K562 (cell line): ENCODE measurements at regions not wholly inside any gene's neighbourhood (a gene's known extent, or its start where the extent isn't known, plus 50 kb on each side); places are given as distances from the start of the nearest gene placed in this dataset.

Source experiments
- ATAC-seq: fragments of 200-7000 bp; cut with Tn5 transposase; 3 replicates; pipeline ENCODE4 v1.9.1; 2020; ENCODE audit warnings: moderate library complexity
- BruUV-seq: library from RNA; stranded (reverse); fragments of 400-500 nt; replicated peaks from 2 replicates; lab custom pipeline; 2021; lab: Mats Ljungman, UMichigan
- CTCF ChIA-PET: fragments of 300-600 bp; formaldehyde crosslinking; extraction: SDS; loops from one replicate; lab custom pipeline; 2021; ENCODE audit warnings: low intra/inter-chr PET ratio; lab: Yijun Ruan, JAX
- POLR2A ChIA-PET: fragments of 300-600, 350-650 bp; sonication (Branson Sonifier 250); formaldehyde crosslinking; extraction: SDS; loops from one replicate; lab custom pipeline; 2021; ENCODE audit warnings: antibody characterized with exemption, inconsistent platforms; lab: Yijun Ruan, JAX
- DNase-seq, 4 experiments: peaks; one replicate each; pipeline versions ENCODE4 v3.0.0 to v3.0.0-alpha.2; 2011 to 2018; ENCODE audit warnings: low spot score in 3 of 4, mixed read lengths in 3 of 4; ENCODE audit errors: extremely low read depth in 1 of 4
- FAIRE-seq: peaks from 2 replicates; lab custom pipeline; 2011; peaks lifted over from hg19 to GRCh38; lab: Jason Lieb, UNC
- H2AFZ ChIP-seq: 2 replicates; pipeline ENCODE4 v1.6.0; 2011; ENCODE audit warnings: low read depth, low read length, control low read depth, inconsistent platforms
- H3K27ac ChIP-seq: fragments of 200-600 bp; 3 replicates; pipeline ENCODE4 v1.8.0; 2011; ENCODE audit warnings: low read depth, mild to moderate bottlenecking, control low read depth, inconsistent platforms, low read length, moderate library complexity, mixed read lengths; ENCODE audit errors: extremely low read depth
- H3K27me3 ChIP-seq, 2 experiments: fragments of 300-600 bp in 1 of 2; 2 replicates in 1 of 2; 3 replicates in 1 of 2; pipeline versions ENCODE4 v1.6.0 to v1.8.0; 2011; ENCODE audit warnings: inconsistent platforms in 2 of 2, low read length in 2 of 2, mild to moderate bottlenecking in 1 of 2, mixed read lengths in 1 of 2, moderate library complexity in 1 of 2; ENCODE audit not compliant: control insufficient read depth in 2 of 2, insufficient read depth in 2 of 2
- H3K36me3 ChIP-seq: fragments of 300-600 bp; 3 replicates; pipeline ENCODE4 v1.8.0; 2011; ENCODE audit warnings: mild to moderate bottlenecking, low read length, inconsistent platforms; ENCODE audit not compliant: control insufficient read depth, insufficient read depth
- H3K4me1 ChIP-seq, 2 experiments: fragments of 200-600 bp in 1 of 2; replicated peaks in 1 of 2; 2 replicates in 1 of 2; 3 replicates in 1 of 2; pipeline versions ENCODE4 v1.5.1 to v1.8.0; 2011; ENCODE audit warnings: inconsistent platforms in 2 of 2, low read length in 2 of 2, mild to moderate bottlenecking in 1 of 2, mixed read lengths in 1 of 2, moderate library complexity in 1 of 2; ENCODE audit not compliant: control insufficient read depth in 2 of 2, insufficient read depth in 2 of 2
- H3K4me2 ChIP-seq: 2 replicates; pipeline ENCODE4 v1.6.1; 2011; ENCODE audit warnings: low read length, control low read depth, inconsistent platforms, mixed read lengths; ENCODE audit not compliant: insufficient read depth
- H3K4me3 ChIP-seq: fragments of 200-600 bp; sonication (generic), shearing (Covaris generic); 2 replicates; pipeline ENCODE4 v1.5.1; 2016; ENCODE audit warnings: control low read depth, inconsistent platforms
- H3K79me2 ChIP-seq: fragments of 200-600 bp; 3 replicates; pipeline ENCODE4 v1.8.0; 2011; ENCODE audit warnings: low read length, inconsistent platforms; ENCODE audit not compliant: control insufficient read depth, insufficient read depth
- H3K9ac ChIP-seq, 2 experiments: 2 replicates each; pipeline versions ENCODE4 v1.6.0 to v1.6.1; 2011; ENCODE audit warnings: low read depth in 2 of 2, low read length in 2 of 2, control low read depth in 1 of 2, inconsistent platforms in 1 of 2, mild to moderate bottlenecking in 1 of 2, mixed read lengths in 1 of 2; ENCODE audit not compliant: insufficient read depth in 1 of 2
- H3K9me1 ChIP-seq: one replicate; pipeline ENCODE4 v1.6.0; 2011; ENCODE audit warnings: inconsistent platforms, mild to moderate bottlenecking, low read length, moderate library complexity; ENCODE audit not compliant: control insufficient read depth, insufficient read depth
- H3K9me3 ChIP-seq: replicated peaks from 2 replicates; pipeline ENCODE4 v1.5.1; 2011; ENCODE audit warnings: low read depth, low read length, inconsistent platforms; ENCODE audit not compliant: control insufficient read depth, insufficient read depth
- H4K20me1 ChIP-seq: replicated peaks from 2 replicates; pipeline ENCODE4 v1.6.1; 2011; ENCODE audit warnings: low read length, inconsistent platforms, mixed read lengths; ENCODE audit not compliant: control insufficient read depth, insufficient read depth
- GTF2F1 ChIP-seq: IDR thresholded peaks from 2 replicates; pipeline ENCODE4 v1.6.1; 2011; ENCODE audit warnings: low read depth, low read length, improper control_type of control experiment
- IRF2 ChIP-seq: sonication (generic); formaldehyde crosslinking; IDR thresholded peaks from 2 replicates; pipeline ENCODE4 v1.8.1; 2022; ENCODE audit warnings: mild to moderate bottlenecking, missing genetic modification reagents
- KAT2B ChIP-seq: IDR thresholded peaks from one replicate; pipeline ENCODE4 v1.6.1; 2012; ENCODE audit warnings: low read depth, mild to moderate bottlenecking, control low read depth, inconsistent platforms, low read length, moderate library complexity
- KAT8 ChIP-seq: fragments of 450-650 bp; IDR thresholded peaks from 2 replicates; pipeline ENCODE4 v1.6.1; 2016; ENCODE audit warnings: low read depth, mild to moderate bottlenecking
- KLF1 ChIP-seq: fragments of 450-650 bp; IDR thresholded peaks from 2 replicates; pipeline ENCODE4 v1.6.1; 2016; ENCODE audit warnings: missing genetic modification characterization, missing compliant biosample characterization
- PHB ChIP-seq: fragments of 250-450 bp; sonication (Bioruptor Pico); IDR thresholded peaks from 2 replicates; pipeline ENCODE4 v1.5.0; 2021
- PHF20 ChIP-seq: fragments of 450-650 bp; IDR thresholded peaks from 2 replicates; pipeline ENCODE4 v1.6.1; 2018; ENCODE audit not compliant: partially characterized antibody
- RAD51 ChIP-seq: fragments of 450-650 bp; IDR thresholded peaks from 2 replicates; pipeline ENCODE4 v1.7.1; 2016; ENCODE audit warnings: low read depth, mild to moderate bottlenecking, borderline replicate concordance
- RBM22 ChIP-seq: fragments of 200-400 bp; formaldehyde crosslinking; IDR thresholded peaks from 2 replicates; pipeline ENCODE4 v1.6.1; 2018; ENCODE audit warnings: low read length, low read depth; ENCODE audit not compliant: poor library complexity, severe bottlenecking
- RBM39 ChIP-seq: fragments of 200-400 bp; formaldehyde crosslinking; optimal IDR thresholded peaks from 2 replicates; pipeline ENCODE3; 2018; ENCODE audit warnings: low read depth, low read length
- U2AF2 ChIP-seq: fragments of 200-400 bp; formaldehyde crosslinking; optimal IDR thresholded peaks from 2 replicates; pipeline ENCODE3; 2017; ENCODE audit warnings: low read depth, mild to moderate bottlenecking, low read length
- ZNF12 ChIP-seq: sonication (generic); formaldehyde crosslinking; IDR thresholded peaks from 2 replicates; pipeline ENCODE4 v1.4.0; 2020; ENCODE audit warnings: mild to moderate bottlenecking, missing genetic modification reagents
- ZNF384 ChIP-seq: IDR thresholded peaks from 2 replicates; pipeline ENCODE4 v1.6.1; 2012; ENCODE audit warnings: low read depth, low read length, improper control_type of control experiment
- WGBS: fragments of 100-300 bp; shearing (Covaris generic); methylation state at CpG from one replicate; pipeline ENCODE4 v1.1.6; 2016; ENCODE audit warnings: low coverage, mixed read lengths; ENCODE audit not compliant: insufficient coverage; ENCODE audit errors: missing lambda C conversion rate; 5-methylcytosine and 5-hydroxymethylcytosine counted together
- in situ Hi-C: fragments of 300-500 bp; cut with MboI; formaldehyde crosslinking; loops from 4 replicates; pipeline ENCODE4 v1.15.0; 2018; ENCODE audit warnings: inconsistent platforms, mixed read lengths
- intact Hi-C: fragments of 100-400 bp; cut with micrococcal nuclease; formaldehyde crosslinking; loops from 2 replicates; pipeline ENCODE4 v1.14.2; 2022
- TF ChIP-seq, protein P1 (sequence below), 2 experiments: fragments of 450-650 bp in 1 of 2; IDR thresholded peaks; 2 replicates each; pipeline ENCODE4 v1.6.1; 2011 to 2017; ENCODE audit warnings: low read depth in 2 of 2, antibody characterized with exemption in 1 of 2, borderline replicate concordance in 1 of 2, low read length in 1 of 2, mild to moderate bottlenecking in 1 of 2, mixed read lengths in 1 of 2; ENCODE audit not compliant: control insufficient read depth in 1 of 2
- TF ChIP-seq, protein P2 (sequence below), 2 experiments: fragments of 450-650 bp in 1 of 2; sonication (generic) in 1 of 2; formaldehyde crosslinking; conservative IDR thresholded peaks; 2 replicates each; pipeline versions ENCODE4 v1.4.0 to v1.8.1; 2020 to 2022; ENCODE audit warnings: mild to moderate bottlenecking in 1 of 2, missing genetic modification reagents in 1 of 2
- TF ChIP-seq, protein P3 (sequence below): fragments of 450-650 bp; formaldehyde crosslinking; IDR thresholded peaks from 2 replicates; pipeline ENCODE4 v1.4.0; 2022; ENCODE audit warnings: missing genetic modification characterization
- TF ChIP-seq, protein P4 (sequence below): fragments of 450-650 bp; IDR thresholded peaks from 2 replicates; pipeline ENCODE4 v1.7.1; 2018; ENCODE audit warnings: mild to moderate bottlenecking, low read depth; ENCODE audit not compliant: partially characterized antibody

DNA sequence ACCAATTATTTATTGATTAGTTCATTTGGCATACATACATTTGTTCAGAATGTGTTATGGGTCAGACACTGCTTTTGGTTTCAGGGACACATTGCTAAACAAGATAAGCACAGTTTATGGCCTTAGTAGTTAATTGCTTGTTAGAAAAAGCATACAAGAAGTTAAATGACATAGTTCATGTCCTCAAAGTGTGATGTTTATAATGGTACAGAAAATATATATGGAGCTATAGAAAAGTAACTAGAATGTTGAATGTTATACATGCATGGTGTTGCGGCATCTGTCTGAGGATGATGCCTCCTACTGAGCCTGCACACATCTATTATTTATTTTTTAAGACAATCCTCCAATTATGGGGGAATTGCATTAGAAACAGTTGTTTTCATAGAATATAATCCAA, 1476.3 kb upstream of the PCDH7 start:
- Histone ChIP-seq H3K27me3 (no peaks in the 10 kb centered on the region), H4K20me1 (no peaks in the 10 kb centered on the region), H2AFZ (no peak overlapping the region), H3K79me2 (no peaks in the 10 kb centered on the region), H3K4me3 (no peak overlapping the region), H3K9ac (no peak overlapping the region), H3K27ac (no peak overlapping the region), H3K4me2 (no peak overlapping the region), H3K9me3 (no peaks in the 10 kb centered on the region), H3K9me1 (no peaks in the 10 kb centered on the region), H3K36me3 (no peaks in the 10 kb centered on the region), H3K4me1 (no peaks in the 10 kb centered on the region)
- POLR2A ChIA-PET, result no interaction called here
- FAIRE-seq, result no peak
- CTCF ChIA-PET, result no interaction called here
- ATAC-seq, result no peak
- BruUV-seq, result no TSS peak
- intact Hi-C loops (no loop called here), in situ Hi-C loops (no loop called here)
- 6% methylated on average over 1 of the region's 1 CpG for WGBS
- no peak for DNase-seq
- no peak for TF ChIP-seq ZNF384
- TF ChIP-seq PHB, result no peak
- no peak for TF ChIP-seq KLF1 (tag)
- no peak for TF ChIP-seq KAT8
- TF ChIP-seq, protein P1, sequence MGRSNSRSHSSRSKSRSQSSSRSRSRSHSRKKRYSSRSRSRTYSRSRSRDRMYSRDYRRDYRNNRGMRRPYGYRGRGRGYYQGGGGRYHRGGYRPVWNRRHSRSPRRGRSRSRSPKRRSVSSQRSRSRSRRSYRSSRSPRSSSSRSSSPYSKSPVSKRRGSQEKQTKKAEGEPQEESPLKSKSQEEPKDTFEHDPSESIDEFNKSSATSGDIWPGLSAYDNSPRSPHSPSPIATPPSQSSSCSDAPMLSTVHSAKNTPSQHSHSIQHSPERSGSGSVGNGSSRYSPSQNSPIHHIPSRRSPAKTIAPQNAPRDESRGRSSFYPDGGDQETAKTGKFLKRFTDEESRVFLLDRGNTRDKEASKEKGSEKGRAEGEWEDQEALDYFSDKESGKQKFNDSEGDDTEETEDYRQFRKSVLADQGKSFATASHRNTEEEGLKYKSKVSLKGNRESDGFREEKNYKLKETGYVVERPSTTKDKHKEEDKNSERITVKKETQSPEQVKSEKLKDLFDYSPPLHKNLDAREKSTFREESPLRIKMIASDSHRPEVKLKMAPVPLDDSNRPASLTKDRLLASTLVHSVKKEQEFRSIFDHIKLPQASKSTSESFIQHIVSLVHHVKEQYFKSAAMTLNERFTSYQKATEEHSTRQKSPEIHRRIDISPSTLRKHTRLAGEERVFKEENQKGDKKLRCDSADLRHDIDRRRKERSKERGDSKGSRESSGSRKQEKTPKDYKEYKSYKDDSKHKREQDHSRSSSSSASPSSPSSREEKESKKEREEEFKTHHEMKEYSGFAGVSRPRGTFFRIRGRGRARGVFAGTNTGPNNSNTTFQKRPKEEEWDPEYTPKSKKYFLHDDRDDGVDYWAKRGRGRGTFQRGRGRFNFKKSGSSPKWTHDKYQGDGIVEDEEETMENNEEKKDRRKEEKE (IDR thresholded peaks at IDR 0.05; ENCODE audit: borderline replicate concordance in 1 of 2, control insufficient read depth in 1 of 2, low read depth in 2 of 2, low read length in 1 of 2), result no peak
- no peak for TF ChIP-seq PHF20
- TF ChIP-seq IRF2 (CRISPR knock-in tag), result no peak
- TF ChIP-seq U2AF2, result no peak
- no peak for TF ChIP-seq GTF2F1
- no peak for TF ChIP-seq RBM39
- TF ChIP-seq, protein P2, sequence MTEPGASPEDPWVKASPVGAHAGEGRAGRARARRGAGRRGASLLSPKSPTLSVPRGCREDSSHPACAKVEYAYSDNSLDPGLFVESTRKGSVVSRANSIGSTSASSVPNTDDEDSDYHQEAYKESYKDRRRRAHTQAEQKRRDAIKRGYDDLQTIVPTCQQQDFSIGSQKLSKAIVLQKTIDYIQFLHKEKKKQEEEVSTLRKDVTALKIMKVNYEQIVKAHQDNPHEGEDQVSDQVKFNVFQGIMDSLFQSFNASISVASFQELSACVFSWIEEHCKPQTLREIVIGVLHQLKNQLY (CRISPR knock-in tag; conservative IDR thresholded peaks at IDR 0.05), result no peak
- TF ChIP-seq KAT2B, result no peak
- TF ChIP-seq, protein P3, sequence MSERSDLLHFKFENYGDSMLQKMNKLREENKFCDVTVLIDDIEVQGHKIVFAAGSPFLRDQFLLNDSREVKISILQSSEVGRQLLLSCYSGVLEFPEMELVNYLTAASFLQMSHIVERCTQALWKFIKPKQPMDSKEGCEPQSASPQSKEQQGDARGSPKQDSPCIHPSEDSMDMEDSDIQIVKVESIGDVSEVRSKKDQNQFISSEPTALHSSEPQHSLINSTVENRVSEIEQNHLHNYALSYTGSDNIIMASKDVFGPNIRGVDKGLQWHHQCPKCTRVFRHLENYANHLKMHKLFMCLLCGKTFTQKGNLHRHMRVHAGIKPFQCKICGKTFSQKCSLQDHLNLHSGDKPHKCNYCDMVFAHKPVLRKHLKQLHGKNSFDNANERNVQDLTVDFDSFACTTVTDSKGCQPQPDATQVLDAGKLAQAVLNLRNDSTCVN (CRISPR knock-in tag), result no peak
- TF ChIP-seq ZNF12 (CRISPR knock-in tag), result no peak
- TF ChIP-seq RAD51, result no peak
- TF ChIP-seq, protein P4, sequence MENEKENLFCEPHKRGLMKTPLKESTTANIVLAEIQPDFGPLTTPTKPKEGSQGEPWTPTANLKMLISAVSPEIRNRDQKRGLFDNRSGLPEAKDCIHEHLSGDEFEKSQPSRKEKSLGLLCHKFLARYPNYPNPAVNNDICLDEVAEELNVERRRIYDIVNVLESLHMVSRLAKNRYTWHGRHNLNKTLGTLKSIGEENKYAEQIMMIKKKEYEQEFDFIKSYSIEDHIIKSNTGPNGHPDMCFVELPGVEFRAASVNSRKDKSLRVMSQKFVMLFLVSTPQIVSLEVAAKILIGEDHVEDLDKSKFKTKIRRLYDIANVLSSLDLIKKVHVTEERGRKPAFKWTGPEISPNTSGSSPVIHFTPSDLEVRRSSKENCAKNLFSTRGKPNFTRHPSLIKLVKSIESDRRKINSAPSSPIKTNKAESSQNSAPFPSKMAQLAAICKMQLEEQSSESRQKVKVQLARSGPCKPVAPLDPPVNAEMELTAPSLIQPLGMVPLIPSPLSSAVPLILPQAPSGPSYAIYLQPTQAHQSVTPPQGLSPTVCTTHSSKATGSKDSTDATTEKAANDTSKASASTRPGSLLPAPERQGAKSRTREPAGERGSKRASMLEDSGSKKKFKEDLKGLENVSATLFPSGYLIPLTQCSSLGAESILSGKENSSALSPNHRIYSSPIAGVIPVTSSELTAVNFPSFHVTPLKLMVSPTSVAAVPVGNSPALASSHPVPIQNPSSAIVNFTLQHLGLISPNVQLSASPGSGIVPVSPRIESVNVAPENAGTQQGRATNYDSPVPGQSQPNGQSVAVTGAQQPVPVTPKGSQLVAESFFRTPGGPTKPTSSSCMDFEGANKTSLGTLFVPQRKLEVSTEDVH, result no peak
- TF ChIP-seq RBM22, result no peak
